Stimulated activated CD8-positive, alpha-beta memory T cell treated with anti-CD3 and anti-CD28 coated beads, Interleukin-2, amount 100 ng/mL, for 48 hours (primary cell): ENCODE measurements at regions not wholly inside any gene's neighbourhood (a gene's known extent, or its start where the extent isn't known, plus 50 kb on each side); places are given as distances from the start of the nearest gene placed in this dataset.
"Not testable (repeated sequence)": the region's sequence is repeated elsewhere in the genome, so short reads cannot be mapped to it uniquely, and the experiment has no call there.

Experiments used
- DNase-seq, 2 donors: peaks; one replicate each; pipeline ENCODE4 v3.0.0-alpha.2; 2020; ENCODE audit warnings: low read depth in 2 of 2

DNA sequence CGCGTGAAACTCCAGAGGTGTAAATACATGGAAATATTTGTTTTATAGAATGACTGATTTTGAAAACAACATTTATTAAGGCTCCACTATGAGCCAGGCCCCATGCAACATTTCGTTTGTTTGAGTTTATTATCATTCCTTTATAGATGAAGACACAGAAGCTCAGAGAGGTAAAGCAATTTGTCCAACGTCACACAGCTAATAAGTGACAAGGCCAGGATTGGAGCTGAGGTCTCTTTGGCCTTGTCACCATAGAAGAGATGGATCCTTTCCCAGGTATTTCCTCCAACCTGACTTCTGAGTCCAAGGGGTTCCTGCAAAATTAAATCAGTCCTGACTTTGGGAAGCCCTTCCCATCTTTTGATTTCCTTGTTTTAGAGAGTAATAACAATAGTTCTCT lies 98.0 kb downstream of the SYF2 start:
- DNase-seq, result no peak

DNA sequence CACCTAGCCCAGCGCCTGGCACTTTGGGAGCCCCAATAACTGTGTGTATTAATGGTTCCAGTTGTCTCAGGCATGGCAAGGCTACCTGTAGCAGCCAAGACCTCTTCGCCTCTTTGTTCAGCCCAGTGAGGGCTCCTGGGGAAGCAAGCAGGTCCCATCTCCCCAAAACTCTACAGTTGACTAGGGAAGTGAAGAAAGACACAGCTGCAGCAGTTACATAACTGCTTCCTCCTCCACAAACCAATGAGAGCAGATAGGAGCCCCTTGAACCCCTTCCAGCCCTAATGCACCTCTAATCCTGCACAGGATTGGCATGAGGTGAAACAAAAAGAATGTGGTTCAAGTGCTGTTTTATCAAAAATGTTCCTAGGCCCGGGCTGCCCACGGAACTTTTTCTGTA lies 100.5 kb downstream of the SYF2 start:
- no peak for DNase-seq

DNA sequence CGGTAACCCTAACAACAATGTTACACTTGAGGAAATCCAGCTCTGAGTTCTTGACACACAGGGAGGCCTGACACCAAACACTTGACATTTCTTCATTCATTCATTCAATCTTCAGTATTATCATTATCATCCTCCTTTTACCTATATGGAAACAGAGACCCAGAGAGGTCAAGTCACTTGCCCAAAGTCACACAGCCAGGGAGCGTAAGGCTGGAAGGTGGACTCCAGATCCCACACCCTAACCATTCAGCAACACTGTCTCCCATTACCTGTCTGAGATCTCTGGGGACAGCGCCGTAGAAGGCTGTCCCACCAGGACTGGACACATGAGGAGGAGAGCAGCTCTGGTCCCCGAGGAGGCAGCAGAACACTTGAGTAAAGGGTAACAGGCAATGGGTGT lies 101.4 kb downstream of the SYF2 start:
- DNase-seq, result no peak

DNA sequence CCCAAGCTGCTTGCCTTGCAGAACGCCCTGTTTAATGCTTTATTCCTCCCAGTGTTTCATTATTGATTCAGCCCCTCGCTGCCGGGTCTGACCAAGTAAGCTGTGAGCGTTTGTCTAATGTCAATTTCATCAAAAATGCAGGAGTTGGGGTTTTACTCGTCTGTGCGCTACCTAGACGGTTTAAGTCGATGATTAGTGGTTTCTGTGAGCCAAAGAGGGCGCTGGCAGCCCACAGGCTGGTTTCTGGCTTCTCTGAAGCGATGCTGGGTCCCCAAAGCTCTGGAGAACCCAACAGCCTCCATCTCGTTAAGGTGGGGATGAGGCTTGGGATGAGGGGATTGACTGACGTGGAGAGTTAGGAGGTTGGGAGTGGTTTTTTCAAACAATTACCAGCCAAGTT lies 102.9 kb downstream of the SYF2 start:
- DNase-seq, result no peak

DNA sequence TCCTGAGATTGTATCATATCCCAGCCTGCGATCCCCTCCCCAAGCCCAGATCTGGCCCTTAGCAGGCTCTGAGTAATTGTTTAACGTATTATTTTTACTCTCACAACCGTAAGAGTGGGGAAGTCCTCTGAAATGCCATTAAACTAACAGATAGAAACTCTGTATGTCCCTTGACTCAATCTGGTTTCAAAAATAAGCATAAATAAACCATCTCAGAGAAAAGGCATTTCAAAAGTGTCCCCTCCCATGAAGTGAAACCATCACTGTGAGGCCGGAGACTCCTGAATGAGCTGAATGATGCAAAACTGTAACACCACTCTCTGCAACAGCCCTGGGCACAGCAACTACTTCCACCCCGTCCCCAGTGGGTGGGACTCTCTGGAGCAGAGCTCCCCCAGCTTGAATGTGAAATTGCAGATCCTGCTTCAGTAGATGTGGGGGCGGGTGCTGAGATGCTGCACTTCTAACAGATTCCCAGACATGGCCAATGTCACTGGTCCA lies 104.1 kb downstream of the SYF2 start:
- no peak for DNase-seq

DNA sequence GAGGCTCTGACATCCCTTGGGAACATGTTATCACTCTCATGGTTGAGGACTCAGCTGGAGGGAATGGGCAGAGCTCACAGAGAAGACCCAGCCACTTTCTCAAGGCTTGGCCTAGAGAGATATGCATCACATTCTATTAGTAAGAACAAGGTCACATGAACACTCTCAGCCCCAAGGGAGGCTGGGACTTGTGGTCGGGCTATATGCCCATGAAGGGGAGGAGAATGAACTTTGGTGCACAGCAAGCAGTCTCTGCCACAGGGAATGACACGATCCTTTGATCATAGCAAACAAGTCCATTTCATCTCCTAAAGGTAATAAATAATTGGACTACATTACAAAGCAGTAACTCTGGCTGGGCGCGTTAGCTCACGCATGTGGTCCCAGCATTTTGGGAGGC lies 105.7 kb downstream of the SYF2 start:
- DNase-seq, result no peak

DNA sequence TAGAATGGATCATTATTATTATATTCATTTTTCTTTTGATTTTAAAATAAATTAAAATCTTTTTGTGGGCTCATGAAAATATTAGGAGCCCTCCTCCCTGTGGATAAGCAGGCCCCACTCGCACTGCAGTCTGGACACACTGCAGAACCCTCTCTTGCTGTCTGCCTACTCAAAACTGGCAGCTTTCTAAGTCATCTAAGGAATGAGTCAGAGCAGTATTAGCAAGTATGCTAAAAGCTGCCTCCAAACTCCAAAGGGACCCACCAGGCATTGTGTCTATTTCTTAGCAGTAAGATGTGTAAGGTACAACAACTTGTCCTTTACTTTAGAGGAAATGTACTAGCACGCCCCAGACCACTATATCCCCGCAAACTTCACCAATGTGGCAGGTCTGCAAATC lies 108.8 kb downstream of the SYF2 start:
- no peak for DNase-seq

DNA sequence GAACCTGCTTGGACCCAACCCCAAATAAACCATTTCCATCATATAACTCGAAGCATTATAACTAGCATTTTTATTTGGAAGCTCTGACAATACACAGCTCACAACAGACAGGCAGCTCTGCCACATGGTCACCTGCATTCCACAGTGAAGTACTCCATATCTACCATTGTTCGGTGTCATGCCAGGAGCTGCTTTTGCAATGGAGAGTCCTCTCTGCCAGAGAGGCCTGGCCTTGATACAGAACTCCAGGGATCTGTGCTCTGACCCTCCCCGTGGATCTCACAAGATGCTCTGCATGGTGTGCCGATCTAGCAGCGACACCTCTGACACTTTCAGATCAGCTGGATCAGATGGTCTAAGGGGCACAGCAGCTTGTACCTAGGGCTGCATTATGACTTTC lies 109.6 kb downstream of the SYF2 start:
- no peak for DNase-seq

DNA sequence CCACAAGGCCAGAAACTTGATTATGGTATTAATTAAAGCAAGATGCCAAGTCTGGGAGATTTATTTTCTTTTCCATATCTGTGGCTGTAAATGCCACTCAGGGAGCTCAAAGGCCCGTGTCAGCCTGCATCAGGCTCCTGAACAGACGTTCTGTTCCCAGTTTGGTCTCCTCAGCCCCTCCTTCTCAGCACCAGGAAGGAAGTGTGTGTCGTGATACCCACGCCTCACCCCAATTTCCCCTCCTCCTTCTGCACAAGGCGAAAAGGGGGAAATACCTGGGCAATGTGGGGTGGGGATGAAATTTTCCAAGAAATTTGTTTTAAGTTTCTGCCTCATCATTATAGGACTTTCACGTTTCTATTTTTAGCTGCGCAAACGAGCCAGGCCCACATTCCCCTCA lies 112.0 kb downstream of the SYF2 start:
- DNase-seq, result no peak

DNA sequence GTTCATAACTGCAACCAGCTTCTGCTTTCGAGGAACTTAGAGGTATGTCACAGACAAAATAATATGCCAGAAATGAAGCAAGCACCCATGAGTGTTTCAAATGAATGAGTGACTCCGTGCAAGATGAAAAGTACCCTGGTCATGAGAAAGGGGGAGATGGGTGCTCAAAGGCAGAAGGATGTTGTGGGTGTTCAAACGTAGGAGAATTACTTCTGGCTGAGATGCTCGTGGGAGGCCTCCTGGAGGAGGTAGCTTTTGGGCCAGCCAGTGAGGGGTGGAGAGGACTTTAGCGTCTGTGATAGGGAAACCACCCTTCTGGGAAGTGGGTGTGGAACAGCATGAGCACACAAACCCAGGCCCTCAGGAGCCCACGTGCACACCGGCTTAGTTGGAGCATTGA lies 113.8 kb downstream of the SYF2 start:
- no peak for DNase-seq

DNA sequence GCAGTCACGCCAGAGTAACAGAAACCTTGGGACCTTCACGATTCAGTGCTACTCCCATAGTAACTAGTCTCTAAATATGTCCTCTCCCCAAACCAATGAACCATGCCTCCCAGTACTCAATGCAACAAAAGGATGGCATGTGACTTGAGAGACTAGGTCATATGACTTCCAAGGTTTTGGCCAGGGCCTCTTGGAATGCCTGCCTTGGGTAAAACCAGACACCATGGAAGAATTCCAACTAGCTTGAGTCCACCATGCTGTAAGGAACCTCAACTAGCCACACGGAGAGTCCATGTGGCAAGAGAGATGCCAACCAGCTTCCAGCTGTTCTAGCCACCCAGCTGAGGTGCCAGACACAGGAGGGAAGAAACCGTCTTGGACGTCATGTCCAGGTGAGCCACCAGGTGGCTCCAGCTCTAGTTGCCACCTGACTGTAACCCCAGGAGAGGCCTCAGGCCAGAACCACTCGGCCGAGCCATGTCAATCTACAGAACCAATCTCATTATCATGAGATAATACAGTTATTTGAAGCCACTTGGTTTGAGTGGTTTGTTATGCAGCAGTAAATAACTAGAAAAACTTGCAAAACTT lies 115.0 kb downstream of the SYF2 start:
- DNase-seq, result peak in 1 of 2 donors; percentile 24

DNA sequence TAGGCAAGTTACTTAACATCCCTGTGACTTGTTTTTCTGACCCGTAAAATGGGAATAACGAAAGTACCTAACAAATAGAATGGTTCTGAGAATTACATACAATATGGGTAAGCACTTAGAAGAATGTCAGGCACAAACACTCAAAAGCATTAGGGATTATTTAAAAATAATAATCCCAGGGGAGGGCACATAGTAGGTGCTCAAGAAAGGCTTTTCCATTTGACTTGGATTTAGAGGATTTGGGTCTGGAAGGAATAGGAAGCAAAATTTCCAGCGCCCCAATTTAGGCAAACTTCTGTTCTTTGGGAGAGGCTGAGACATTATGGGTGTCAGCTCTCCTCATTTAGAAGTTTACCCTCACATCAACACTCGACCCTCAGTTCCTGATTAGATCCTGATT lies 115.5 kb downstream of the SYF2 start:
- no peak for DNase-seq

DNA sequence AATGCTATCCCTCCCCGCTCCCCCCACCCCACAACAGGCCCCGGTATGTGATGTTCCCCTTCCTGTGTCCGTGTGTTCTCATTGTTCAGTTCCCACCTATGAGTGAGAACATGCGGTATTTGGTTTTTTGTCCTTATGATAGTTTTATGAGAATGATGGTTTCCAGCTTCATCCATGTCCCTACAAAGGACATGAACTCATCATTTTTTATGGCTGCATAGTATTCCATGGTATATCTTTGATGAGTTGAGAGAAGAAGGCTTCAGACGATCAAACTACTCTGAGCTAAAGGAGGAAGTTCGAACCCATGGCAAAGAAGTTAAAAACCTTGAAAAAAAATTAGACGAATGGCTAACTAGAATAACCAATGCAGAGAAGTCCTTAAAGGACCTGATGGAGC lies 116.2 kb downstream of the SYF2 start:
- not testable (repeated sequence) for DNase-seq

DNA sequence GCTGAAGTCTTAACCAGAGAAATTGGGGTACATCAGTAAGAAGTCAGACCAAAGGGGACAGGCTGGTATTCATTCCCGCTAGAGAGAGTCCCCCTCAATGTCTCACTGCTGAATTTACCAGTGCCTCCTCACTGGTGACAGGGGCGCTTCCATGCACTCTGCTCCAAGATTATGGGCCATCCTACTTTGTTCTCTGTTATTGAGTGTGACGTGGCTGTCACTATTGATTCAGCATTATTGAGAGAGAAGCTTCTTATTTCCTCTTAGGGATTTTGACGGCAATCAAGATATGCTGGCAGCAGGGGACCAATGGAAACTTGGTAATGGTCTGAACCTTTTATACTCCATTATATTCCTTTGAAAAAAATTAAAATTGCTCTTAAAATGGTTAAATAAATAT lies 118.6 kb downstream of the SYF2 start:
- DNase-seq, result no peak

DNA sequence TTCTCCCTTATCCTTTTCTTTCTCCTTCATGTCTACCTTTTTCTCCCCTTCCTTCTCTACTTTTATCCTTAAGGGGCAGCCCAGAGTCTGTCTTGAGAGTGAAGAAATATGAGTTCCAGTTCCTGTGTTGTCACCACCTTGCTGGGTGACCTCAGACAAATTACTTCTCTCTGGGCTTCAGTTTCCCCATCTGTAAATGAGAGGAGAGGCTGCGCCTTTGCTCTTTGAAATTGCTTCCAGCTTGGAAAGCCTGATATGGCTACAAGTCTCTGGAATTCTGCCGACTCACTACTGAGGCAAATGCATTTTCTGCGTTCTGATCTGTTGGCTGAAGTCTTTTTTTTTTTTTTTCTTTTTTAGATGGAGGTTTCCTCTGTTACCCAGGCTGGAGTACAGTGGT lies 119.2 kb downstream of the SYF2 start:
- no peak for DNase-seq

DNA sequence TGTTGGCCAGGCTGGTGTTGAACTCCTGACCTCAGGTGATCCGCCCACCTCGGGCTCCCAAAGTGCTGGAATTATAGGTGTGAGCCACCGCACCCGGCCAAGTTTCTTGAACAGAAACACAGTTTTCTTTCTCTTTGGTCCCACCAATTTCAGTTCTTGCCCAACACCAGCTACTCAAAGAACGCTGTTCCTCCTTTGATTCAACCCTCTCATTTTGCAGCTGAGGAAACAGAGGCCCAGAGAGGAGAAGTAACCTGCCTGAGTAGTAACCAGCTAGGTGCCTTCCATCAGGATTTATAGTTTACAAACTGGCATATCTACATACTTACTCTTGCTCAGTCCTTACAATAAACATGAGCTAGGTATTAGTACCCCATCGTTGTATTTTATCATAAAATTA lies 119.9 kb downstream of the SYF2 start:
- DNase-seq, result no peak

DNA sequence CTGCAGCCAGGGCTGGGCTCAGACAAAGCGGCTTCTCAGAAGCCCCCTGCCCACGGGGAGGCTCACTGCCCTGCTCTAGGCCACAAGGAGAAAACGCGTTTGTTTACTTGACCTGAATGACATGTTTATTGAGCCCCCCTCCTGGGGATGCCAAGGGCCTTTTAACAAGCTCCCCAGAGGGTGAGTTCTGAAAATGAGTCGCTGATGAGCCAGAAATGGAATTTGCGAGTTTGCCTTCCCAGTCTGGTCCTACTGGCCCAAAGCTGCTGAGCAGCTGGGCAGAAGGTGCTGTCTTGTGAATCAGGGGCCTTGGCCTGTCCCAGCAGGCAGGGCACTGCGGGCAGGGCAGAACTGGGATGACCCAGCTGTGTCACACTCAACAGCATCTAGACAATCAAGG lies 120.6 kb downstream of the SYF2 start:
- DNase-seq, result no peak

DNA sequence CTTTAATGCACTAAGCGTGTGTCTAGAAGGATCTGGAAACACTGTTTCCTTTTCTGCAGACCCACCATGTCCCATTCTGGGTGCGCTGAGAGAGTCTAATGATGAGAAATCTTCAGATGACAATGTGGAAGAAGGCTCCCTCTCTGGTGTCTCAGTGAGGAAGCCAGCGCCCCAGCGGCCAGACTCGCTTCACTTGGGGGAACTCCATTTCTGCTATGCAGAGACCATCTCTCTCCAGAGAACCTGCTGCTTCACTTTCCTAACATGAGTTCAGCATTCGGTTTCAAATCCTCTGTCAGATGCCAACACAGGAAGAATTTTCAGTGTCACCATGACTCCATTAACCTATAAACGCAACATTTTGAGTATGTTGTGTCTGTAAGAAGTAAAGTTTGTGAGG lies 121.8 kb downstream of the SYF2 start:
- no peak for DNase-seq

DNA sequence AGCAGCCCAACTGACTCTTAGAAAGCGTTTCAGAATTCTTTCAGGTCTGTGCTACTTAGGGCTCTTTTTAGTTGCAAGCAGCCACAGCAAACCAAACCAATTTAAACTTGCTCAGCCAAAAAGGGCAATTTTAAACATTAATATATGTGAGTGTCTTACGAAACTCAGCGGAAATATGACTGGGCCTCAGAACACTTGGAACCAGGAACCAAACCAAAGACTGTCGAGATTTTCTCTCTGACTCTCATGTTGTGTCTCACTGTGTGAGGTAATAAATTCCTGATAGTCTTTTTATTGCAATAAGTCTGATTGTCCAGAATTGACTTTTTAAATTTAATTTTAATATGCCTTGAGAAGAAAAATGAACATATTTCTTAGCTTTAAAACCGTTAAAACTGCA lies 122.3 kb downstream of the SYF2 start:
- no peak for DNase-seq

DNA sequence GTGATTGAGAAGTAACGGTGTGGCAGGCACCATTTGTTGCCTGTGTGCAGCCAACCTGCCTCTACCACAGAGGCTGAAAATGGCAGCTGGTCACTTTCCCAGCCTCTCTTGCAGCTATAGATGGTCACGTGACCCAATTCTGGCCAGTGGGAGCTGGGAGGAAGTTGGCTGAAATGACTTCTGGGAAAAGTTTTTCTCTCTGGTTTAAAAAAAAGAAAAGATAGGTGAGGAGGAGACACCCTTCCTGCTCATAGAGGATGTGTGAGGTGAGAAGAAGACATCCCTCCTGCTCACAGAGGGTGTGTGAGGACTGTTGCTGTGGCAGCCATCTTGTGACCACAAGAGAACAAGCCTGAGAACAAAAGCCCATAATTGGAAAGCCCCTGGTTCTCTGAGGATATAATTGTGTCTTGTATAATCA lies 122.8 kb downstream of the SYF2 start:
- no peak for DNase-seq

DNA sequence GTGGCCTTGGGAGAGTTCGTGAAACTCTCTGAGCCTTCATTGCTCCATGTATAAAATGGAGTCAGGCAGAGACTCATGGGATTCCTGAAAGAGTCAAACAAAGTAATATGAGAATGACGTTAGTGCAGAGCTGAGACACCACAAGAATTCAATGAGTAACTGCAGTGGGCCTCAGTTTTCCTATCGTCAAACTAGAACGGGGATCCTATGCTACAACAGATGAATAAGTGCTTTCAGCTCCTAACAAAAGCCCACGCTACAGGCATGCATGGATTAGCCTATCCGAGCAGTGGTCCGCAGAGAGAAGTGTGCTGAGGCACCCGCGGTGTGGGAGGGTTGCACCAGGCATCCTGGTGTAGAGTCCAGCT lies 124.7 kb downstream of the SYF2 start:
- DNase-seq, result no peak

DNA sequence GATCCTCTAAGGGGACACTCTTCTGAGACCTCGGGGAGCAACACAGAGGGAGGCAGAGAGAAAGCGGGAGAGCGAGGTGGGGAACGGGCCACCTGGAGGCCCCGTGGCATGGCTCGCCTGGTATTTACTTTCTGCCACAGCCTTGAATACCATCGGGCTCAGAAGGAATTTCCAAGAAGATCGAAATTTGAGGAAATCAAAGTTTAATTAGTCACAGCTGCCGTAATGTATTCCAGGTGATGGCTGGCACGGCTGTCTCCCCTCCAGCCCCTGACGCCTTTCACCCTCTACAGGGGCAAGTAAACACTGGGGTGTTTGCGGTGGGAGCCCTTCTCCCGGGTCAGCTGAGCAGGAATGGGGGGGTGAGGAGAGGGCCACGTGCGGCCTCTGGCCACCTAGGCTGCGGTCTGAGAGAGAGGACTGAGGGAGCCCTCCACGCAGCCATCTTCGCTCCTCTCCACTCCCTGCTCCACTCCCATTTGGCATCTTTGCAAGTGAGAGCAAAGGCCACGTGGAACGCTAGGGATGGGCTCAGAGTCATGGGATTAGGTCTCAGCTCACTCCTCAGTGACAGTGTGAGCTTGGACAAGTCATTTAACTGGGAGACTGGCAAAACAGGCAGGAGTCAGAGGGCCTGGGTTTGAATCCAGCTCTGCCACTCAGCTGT lies 125.2 kb downstream of the SYF2 start:
- no peak for DNase-seq

DNA sequence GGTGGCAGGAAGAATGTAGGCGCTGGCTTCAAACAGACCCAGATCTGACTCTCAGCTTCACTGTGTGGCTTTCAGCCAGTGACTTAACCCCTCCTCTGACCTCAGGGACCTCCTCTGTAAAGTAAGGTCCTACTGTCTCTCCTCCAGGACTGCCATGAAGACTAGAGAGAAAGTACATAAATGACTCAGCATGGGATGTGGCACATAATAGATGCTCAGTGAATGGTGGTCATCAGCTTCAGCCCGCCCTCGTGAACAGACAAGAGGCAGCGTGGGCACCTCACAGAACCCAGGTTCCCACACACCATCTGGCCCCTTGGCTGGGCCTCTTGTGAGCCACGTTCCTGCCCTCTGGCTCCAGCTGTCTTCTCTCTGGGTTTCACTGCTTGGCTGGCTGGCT lies 126.0 kb downstream of the SYF2 start:
- DNase-seq, result no peak

DNA sequence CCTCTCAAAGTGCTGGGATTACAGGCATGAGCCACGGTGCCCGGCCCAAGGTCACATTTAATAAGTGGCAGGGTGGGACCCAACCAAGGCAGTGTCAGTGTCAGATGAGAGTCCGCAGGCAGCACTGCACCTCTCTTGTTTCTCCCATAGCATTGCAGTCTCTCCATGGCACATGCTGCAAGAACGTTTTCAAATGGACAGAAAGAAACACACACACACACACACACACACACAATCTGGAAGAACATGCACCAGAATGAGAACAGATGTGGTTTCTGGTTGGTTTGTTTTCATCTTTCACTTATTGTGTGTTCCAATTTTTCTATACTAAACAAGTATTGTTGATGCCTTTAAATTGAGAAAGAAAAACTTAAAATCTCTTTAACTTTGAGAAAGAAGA lies 126.5 kb downstream of the SYF2 start:
- DNase-seq, result no peak
